ENCODE measurements at regions not wholly inside any gene's neighbourhood (a gene's known extent, or its start where the extent isn't known, plus 50 kb on each side); places are given as distances from the start of the nearest gene placed in this dataset.

DNA sequence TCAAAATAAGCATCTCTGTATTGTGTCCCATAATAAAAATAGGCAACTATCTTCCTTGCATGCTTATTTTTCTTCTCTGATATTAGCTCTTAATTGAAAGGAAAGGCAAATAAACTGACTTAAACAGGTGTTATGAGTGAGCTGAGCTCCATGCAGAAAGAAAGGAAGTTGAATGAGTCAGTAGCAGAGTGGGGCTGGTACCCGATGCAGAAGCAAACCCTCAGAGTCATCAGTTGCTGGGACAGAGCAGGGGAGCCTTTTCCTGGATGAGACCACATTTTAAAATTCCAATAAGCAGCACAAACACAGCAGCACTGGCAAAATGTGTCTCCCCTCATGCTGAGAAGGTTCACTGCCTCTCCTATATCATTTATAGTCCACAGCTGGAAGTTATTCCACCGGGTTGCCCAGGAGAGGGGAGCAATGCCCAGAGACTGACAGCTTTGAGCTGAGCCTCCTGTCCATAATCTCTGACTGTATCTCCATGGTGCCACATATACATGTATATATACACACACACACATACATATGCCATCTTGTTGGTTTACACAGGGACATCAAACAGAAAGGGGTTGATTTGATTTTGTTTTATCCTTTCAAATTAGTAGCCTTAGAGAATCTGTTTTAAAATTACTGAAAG is 274.3 kb upstream of the PPARGC1A start:
- TF ChIP-seq CTCF (IDR thresholded peaks at IDR 0.05) (no peak), EZH2 (IDR thresholded peaks at IDR 0.05) (no peak), EZH2phosphoT487 (IDR thresholded peaks at IDR 0.05) (no peak)

Measured in neural progenitor cell (in vitro differentiated cells).